ENCODE measurements at regions not wholly inside any gene's neighbourhood (a gene's known extent, or its start where the extent isn't known, plus 50 kb on each side); places are given as distances from the start of the nearest gene placed in this dataset.

GRCh38 chr6:5851261-5851757 is 155.4 kb downstream of the NRN1 start:
- TF ChIP-seq, protein P1, sequence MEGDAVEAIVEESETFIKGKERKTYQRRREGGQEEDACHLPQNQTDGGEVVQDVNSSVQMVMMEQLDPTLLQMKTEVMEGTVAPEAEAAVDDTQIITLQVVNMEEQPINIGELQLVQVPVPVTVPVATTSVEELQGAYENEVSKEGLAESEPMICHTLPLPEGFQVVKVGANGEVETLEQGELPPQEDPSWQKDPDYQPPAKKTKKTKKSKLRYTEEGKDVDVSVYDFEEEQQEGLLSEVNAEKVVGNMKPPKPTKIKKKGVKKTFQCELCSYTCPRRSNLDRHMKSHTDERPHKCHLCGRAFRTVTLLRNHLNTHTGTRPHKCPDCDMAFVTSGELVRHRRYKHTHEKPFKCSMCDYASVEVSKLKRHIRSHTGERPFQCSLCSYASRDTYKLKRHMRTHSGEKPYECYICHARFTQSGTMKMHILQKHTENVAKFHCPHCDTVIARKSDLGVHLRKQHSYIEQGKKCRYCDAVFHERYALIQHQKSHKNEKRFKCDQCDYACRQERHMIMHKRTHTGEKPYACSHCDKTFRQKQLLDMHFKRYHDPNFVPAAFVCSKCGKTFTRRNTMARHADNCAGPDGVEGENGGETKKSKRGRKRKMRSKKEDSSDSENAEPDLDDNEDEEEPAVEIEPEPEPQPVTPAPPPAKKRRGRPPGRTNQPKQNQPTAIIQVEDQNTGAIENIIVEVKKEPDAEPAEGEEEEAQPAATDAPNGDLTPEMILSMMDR (IDR thresholded peaks at IDR 0.05; ENCODE audit: insufficient read depth, low read depth, low read length), result no peak
- TF ChIP-seq EZH2 (IDR thresholded peaks at IDR 0.05; ENCODE audit: insufficient read depth, low read length), result no peak
